C4-2B (cell line): ENCODE measurements at regions not wholly inside any gene's neighbourhood (a gene's known extent, or its start where the extent isn't known, plus 50 kb on each side); places are given as distances from the start of the nearest gene placed in this dataset.
A peak's percentile ranks its signal among the peaks of the same experiment; 100 is the strongest.

ENCODE experiments used
- H3K27ac ChIP-seq: fragments of 450-650 bp; 2 replicates; pipeline ENCODE4 v1.5.1; 2017
- CTCF ChIP-seq: fragments of 450-650 bp; conservative IDR thresholded peaks from 2 replicates; pipeline ENCODE4 v1.5.1; 2017; ENCODE audit warnings: mild to moderate bottlenecking
- ZFX ChIP-seq: fragments of 450-650 bp; IDR thresholded peaks from 2 replicates; pipeline ENCODE4 v1.6.1; 2017

- TF ChIP-seq ZFX, result no peak
- TF ChIP-seq CTCF, result no peak
- no peak overlapping the region; the same call in 1 of the 2 replicates for H3K27ac ChIP-seq
These were observed 137.3 kb upstream of the ZMIZ1 start for GRCh38 chr10:78931321-78932053.

- no peak for TF ChIP-seq ZFX
- no peak for TF ChIP-seq CTCF
- peak overlapping the region; percentile 54; the same call in 1 of the 2 replicates for H3K27ac ChIP-seq
These were observed 136.7 kb upstream of the ZMIZ1 start for GRCh38 chr10:78932054-78932386.

GRCh38 chr10:78932861-78933260 lies 135.9 kb upstream of the ZMIZ1 start:
- TF ChIP-seq ZFX (no peak), CTCF (no peak)

GRCh38 chr10:78933828-78934531 lies 134.8 kb upstream of the ZMIZ1 start:
- TF ChIP-seq ZFX (no peak), CTCF (no peak)
- H3K27ac ChIP-seq, result peak overlapping the region; percentile 54; the same call in 1 of the 2 replicates

More at GRCh38 chr10:78932861-78933260, 135.9 kb upstream of the ZMIZ1 start:
- peak overlapping the region; percentile 54 for H3K27ac ChIP-seq

- no peak for TF ChIP-seq CTCF
- H3K27ac ChIP-seq, result no peak overlapping the region
These were observed 134.3 kb upstream of the ZMIZ1 start for GRCh38 chr10:78934532-78934898.

- TF ChIP-seq ZFX, result no peak
- TF ChIP-seq CTCF, result no peak
These were observed 133.7 kb upstream of the ZMIZ1 start for GRCh38 chr10:78934994-78935602.

More at GRCh38 chr10:78934994-78935602, 133.7 kb upstream of the ZMIZ1 start:
- H3K27ac ChIP-seq, result no peak overlapping the region
